SU-DHL-6 (cell line): ENCODE measurements at regions not wholly inside any gene's neighbourhood (a gene's known extent, or its start where the extent isn't known, plus 50 kb on each side); places are given as distances from the start of the nearest gene placed in this dataset.

Experiments used
- CTCF ChIP-seq: fragments of 200-600 bp; sonication (generic); IDR thresholded peaks from one replicate; pipeline ENCODE4 v1.5.1; 2017; ENCODE audit warnings: antibody characterized with exemption, mild to moderate bottlenecking, low read length, moderate library complexity; ENCODE audit not compliant: insufficient read depth, poor library complexity, severe bottlenecking
- EZH2phosphoT487 ChIP-seq: fragments of 200-600 bp; sonication (generic), shearing (Covaris generic); conservative IDR thresholded peaks from 2 replicates; pipeline ENCODE4 v1.6.1; 2018; ENCODE audit warnings: mild to moderate bottlenecking, antibody characterized with exemption, low read length, moderate library complexity, mixed read lengths

DNA sequence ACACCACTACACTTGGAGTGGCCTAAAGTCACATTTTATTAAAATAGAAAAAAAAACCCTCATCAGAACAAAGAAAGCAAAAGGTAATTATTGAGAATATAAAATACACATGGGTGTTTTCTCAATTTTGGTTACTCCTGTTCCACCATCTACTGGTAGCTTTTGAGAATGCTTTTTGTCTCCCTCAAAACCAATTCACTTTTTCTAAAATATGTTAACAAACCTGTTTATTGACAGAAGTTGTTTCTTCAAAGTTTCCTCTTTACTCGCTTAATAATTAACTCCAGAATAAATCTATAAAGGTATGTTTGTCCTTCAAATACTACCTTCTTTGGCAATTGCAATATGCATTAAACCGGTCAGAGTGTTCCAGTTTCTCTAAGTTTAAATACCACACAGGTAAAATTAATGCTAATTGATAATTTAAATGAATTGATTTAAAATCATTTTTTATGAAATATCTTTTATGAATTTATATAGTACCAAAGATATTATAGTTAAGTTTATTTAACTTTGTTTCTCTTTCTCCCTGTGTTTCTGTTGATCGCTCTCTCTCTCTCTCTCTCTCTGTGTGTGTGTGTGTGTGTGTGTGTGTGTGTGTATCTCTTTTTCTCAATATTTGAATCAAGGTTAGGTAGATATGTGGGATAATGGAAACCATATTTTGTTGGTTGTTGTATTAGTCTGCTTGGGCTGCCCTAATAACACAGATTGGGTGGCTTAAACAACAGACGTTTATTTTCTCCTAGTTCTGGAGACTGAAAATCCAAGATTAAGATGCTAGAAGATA lies 487.4 kb downstream of the PRDM9 start:
- TF ChIP-seq CTCF (peak; percentile 28), EZH2phosphoT487 (no peak)
